ENCODE measurements at regions not wholly inside any gene's neighbourhood (a gene's known extent, or its start where the extent isn't known, plus 50 kb on each side); places are given as distances from the start of the nearest gene placed in this dataset.

GRCh38 chr2:12856934-12857601 is 140.3 kb downstream of the TRIB2 start:
- DNase-seq (ENCODE audit: low read depth, low spot score) (peak; percentile 19), FAIRE-seq (peak; percentile 62)
- dilution Hi-C loops (cut with MboI; ENCODE audit: extremely low pct_ligation_motif_present, low sequenced_read_pairs), result no loop called here
- no peaks in the 10 kb centered on the region for H3K79me2 ChIP-seq (ENCODE audit: control insufficient read depth, insufficient read depth, low read length)
- peaks cover 31% of the 10 kb centered on the region for H3K4me1 ChIP-seq (ENCODE audit: control insufficient read depth, extremely low read depth, insufficient read depth, low read length)
- H3K4me3 ChIP-seq (ENCODE audit: control insufficient read depth in 2 of 3, extremely low read depth in 1 of 3, insufficient read depth in 2 of 3, low read depth in 1 of 3, low read length in 3 of 3), result no peak overlapping the region
- no peak overlapping the region for H3K9ac ChIP-seq (ENCODE audit: control insufficient read depth, extremely low read depth, insufficient read depth, low read length)
- H4K20me1 ChIP-seq (ENCODE audit: control insufficient read depth, extremely low read depth, insufficient read depth, low read length), result no peaks in the 10 kb centered on the region
- no peaks in the 10 kb centered on the region for H3K9me1 ChIP-seq (ENCODE audit: control insufficient read depth, extremely low read depth, insufficient read depth, low read length)
- H3K27ac ChIP-seq (ENCODE audit: control insufficient read depth, insufficient read depth, low read length), result no peak overlapping the region
- peak overlapping the region; percentile 24 for H3K4me2 ChIP-seq (ENCODE audit: control insufficient read depth, extremely low read depth, insufficient read depth, low read depth, low read length)
- no peaks in the 10 kb centered on the region for H3K9me3 ChIP-seq (ENCODE audit: control insufficient read depth, low read depth, low read length)
- H3K36me3 ChIP-seq (ENCODE audit: control insufficient read depth in 2 of 2, extremely low read depth in 1 of 2, insufficient read depth in 2 of 2, low read length in 2 of 2), result no peaks in the 10 kb centered on the region
- H3K27me3 ChIP-seq (ENCODE audit: control insufficient read depth, extremely low read depth, insufficient read depth, low read length), result no peaks in the 10 kb centered on the region
- peak overlapping the region; percentile 15 for H2AFZ ChIP-seq (ENCODE audit: control insufficient read depth, low read length)
- no peak for TF ChIP-seq CTCF (optimal IDR thresholded peaks at IDR 0.05 in 1 of 3, IDR thresholded peaks at IDR 0.05 in 1 of 3, conservative IDR thresholded peaks at IDR 0.05 in 1 of 3; ENCODE audit: extremely low read depth in 1 of 3, insufficient read depth in 2 of 3, low read length in 3 of 3)
- TF ChIP-seq EZH2 (IDR thresholded peaks at IDR 0.05; ENCODE audit: low read length), result no peak

- Histone ChIP-seq H3K4me2 (ENCODE audit: control insufficient read depth, extremely low read depth, insufficient read depth, low read depth, low read length) (no peak overlapping the region), H3K27ac (ENCODE audit: control insufficient read depth, insufficient read depth, low read length) (no peak overlapping the region), H2AFZ (ENCODE audit: control insufficient read depth, low read length) (no peak overlapping the region), H3K9me3 (ENCODE audit: control insufficient read depth, low read depth, low read length) (no peaks in the 10 kb centered on the region), H3K9me1 (ENCODE audit: control insufficient read depth, extremely low read depth, insufficient read depth, low read length) (no peaks in the 10 kb centered on the region), H4K20me1 (ENCODE audit: control insufficient read depth, extremely low read depth, insufficient read depth, low read length) (no peaks in the 10 kb centered on the region), H3K79me2 (ENCODE audit: control insufficient read depth, insufficient read depth, low read length) (no peaks in the 10 kb centered on the region), H3K36me3 (ENCODE audit: control insufficient read depth in 2 of 2, extremely low read depth in 1 of 2, insufficient read depth in 2 of 2, low read length in 2 of 2) (no peaks in the 10 kb centered on the region), H3K27me3 (ENCODE audit: control insufficient read depth, extremely low read depth, insufficient read depth, low read length) (no peaks in the 10 kb centered on the region), H3K4me1 (ENCODE audit: control insufficient read depth, extremely low read depth, insufficient read depth, low read length) (peaks cover 31% of the 10 kb centered on the region), H3K4me3 (ENCODE audit: control insufficient read depth in 2 of 3, extremely low read depth in 1 of 3, insufficient read depth in 2 of 3, low read depth in 1 of 3, low read length in 3 of 3) (no peak overlapping the region), H3K9ac (ENCODE audit: control insufficient read depth, extremely low read depth, insufficient read depth, low read length) (no peak overlapping the region)
- FAIRE-seq (no peak), DNase-seq (ENCODE audit: low read depth, low spot score) (peak; percentile 21)
- TF ChIP-seq EZH2 (IDR thresholded peaks at IDR 0.05; ENCODE audit: low read length) (no peak), CTCF (optimal IDR thresholded peaks at IDR 0.05 in 1 of 3, IDR thresholded peaks at IDR 0.05 in 1 of 3, conservative IDR thresholded peaks at IDR 0.05 in 1 of 3; ENCODE audit: extremely low read depth in 1 of 3, insufficient read depth in 2 of 3, low read length in 3 of 3) (no peak)
- dilution Hi-C loops (cut with MboI; ENCODE audit: extremely low pct_ligation_motif_present, low sequenced_read_pairs), result no loop called here
Observed at GRCh38 chr2:12857891-12858290, 141.2 kb downstream of the TRIB2 start.
